ENCODE measurements at regions not wholly inside any gene's neighbourhood (a gene's known extent, or its start where the extent isn't known, plus 50 kb on each side); places are given as distances from the start of the nearest gene placed in this dataset.
A peak's percentile ranks its signal among the peaks of the same experiment; 100 is the strongest.
"Not testable (repeated sequence)": the region's sequence is repeated elsewhere in the genome, so short reads cannot be mapped to it uniquely, and the experiment has no call there.

GRCh38 chr2:101645886-101646285 lies 51.6 kb upstream of the MAP4K4 start:
- not testable (repeated sequence) for DNase-seq

- DNase-seq = no peak
Observed at GRCh38 chr2:101644842-101645383, 52.6 kb upstream of the MAP4K4 start.

- DNase-seq = no peak
Observed at GRCh38 chr2:101643004-101643524, 54.4 kb upstream of the MAP4K4 start.

- no peak for DNase-seq
Observed at GRCh38 chr2:101638817-101639605, 58.5 kb upstream of the MAP4K4 start.

GRCh38 chr2:101638181-101638711 lies 59.3 kb upstream of the MAP4K4 start:
- no peak for DNase-seq

GRCh38 chr2:101630224-101630949 lies 67.1 kb upstream of the MAP4K4 start:
- peak; percentile 60 for DNase-seq

- DNase-seq = no peak
Observed at GRCh38 chr2:101628030-101628392, 69.5 kb upstream of the MAP4K4 start.

GRCh38 chr2:101627285-101628029 lies 70.0 kb upstream of the MAP4K4 start:
- DNase-seq = no peak

GRCh38 chr2:101625814-101626213 lies 71.7 kb upstream of the MAP4K4 start:
- DNase-seq = not testable (repeated sequence)

- no peak for DNase-seq
Observed at GRCh38 chr2:101625387-101625786, 72.1 kb upstream of the MAP4K4 start.

- no peak for DNase-seq
Observed at GRCh38 chr2:101624706-101625332, 72.7 kb upstream of the MAP4K4 start.

- no peak for DNase-seq
Observed at GRCh38 chr2:101623031-101623521, 74.4 kb upstream of the MAP4K4 start.

GRCh38 chr2:101622210-101623030 lies 75.1 kb upstream of the MAP4K4 start:
- no peak for DNase-seq

- no peak for DNase-seq
Observed at GRCh38 chr2:101619191-101619591, 78.3 kb upstream of the MAP4K4 start.

- DNase-seq = peak; percentile 12
Observed at GRCh38 chr2:101617796-101618195, 79.7 kb upstream of the MAP4K4 start.

- DNase-seq = no peak
Observed at GRCh38 chr2:101617188-101617587, 80.3 kb upstream of the MAP4K4 start.

- no peak for DNase-seq
Observed at GRCh38 chr2:101614127-101614759, 83.3 kb upstream of the MAP4K4 start.

- DNase-seq = no peak
Observed at GRCh38 chr2:101613056-101613704, 84.3 kb upstream of the MAP4K4 start.

- no peak for DNase-seq
Observed at GRCh38 chr2:101612019-101612418, 85.5 kb upstream of the MAP4K4 start.

- no peak for DNase-seq
Observed at GRCh38 chr2:101610750-101611315, 86.7 kb upstream of the MAP4K4 start.

Measured in DMS79 treated with DMSO at 0.1 percent for 48 hours (cell line).